NCI-H2227 (cell line): ENCODE measurements at regions not wholly inside any gene's neighbourhood (a gene's known extent, or its start where the extent isn't known, plus 50 kb on each side); places are given as distances from the start of the nearest gene placed in this dataset.
A peak's percentile ranks its signal among the peaks of the same experiment; 100 is the strongest.

Experiments
- DNase-seq: peaks from one replicate; lab custom pipeline; 2025; ENCODE audit not compliant: unreplicated experiment; lab: John Stamatoyannopoulos, UW

- DNase-seq = no peak
Measured at GRCh38 chr5:89117124-89117644, 234.2 kb upstream of the MEF2C start.

GRCh38 chr5:89110916-89111646, 228.1 kb upstream of the MEF2C start:
- DNase-seq = no peak

GRCh38 chr5:89106480-89106879, 223.5 kb upstream of the MEF2C start:
- no peak for DNase-seq

- no peak for DNase-seq
Measured at GRCh38 chr5:89105836-89106235, 222.9 kb upstream of the MEF2C start.

GRCh38 chr5:89105171-89105695, 222.2 kb upstream of the MEF2C start:
- no peak for DNase-seq

GRCh38 chr5:89098199-89098756, 215.3 kb upstream of the MEF2C start:
- DNase-seq = no peak

GRCh38 chr5:89097103-89097502, 214.1 kb upstream of the MEF2C start:
- DNase-seq = peak; percentile 2

- DNase-seq = no peak
Measured at GRCh38 chr5:89095341-89095740, 212.4 kb upstream of the MEF2C start.

GRCh38 chr5:89090037-89090436, 207.1 kb upstream of the MEF2C start:
- no peak for DNase-seq

GRCh38 chr5:89087551-89088318, 204.8 kb upstream of the MEF2C start:
- no peak for DNase-seq

GRCh38 chr5:89087128-89087527, 204.1 kb upstream of the MEF2C start:
- DNase-seq = no peak

GRCh38 chr5:89086390-89087086, 203.6 kb upstream of the MEF2C start:
- DNase-seq = no peak

GRCh38 chr5:89083791-89084190, 200.8 kb upstream of the MEF2C start:
- peak; percentile 17 for DNase-seq

GRCh38 chr5:89081360-89081759, 198.4 kb upstream of the MEF2C start:
- DNase-seq = no peak

GRCh38 chr5:89080467-89081116, 197.6 kb upstream of the MEF2C start:
- DNase-seq = no peak

- no peak for DNase-seq
Measured at GRCh38 chr5:89072842-89073672, 190.1 kb upstream of the MEF2C start.

- DNase-seq = no peak
Measured at GRCh38 chr5:89071941-89072331, 189.0 kb upstream of the MEF2C start.

GRCh38 chr5:89071101-89071940, 188.3 kb upstream of the MEF2C start:
- no peak for DNase-seq

GRCh38 chr5:89069591-89069990, 186.6 kb upstream of the MEF2C start:
- no peak for DNase-seq
